IMR-90 (cell line): ENCODE measurements at regions not wholly inside any gene's neighbourhood (a gene's known extent, or its start where the extent isn't known, plus 50 kb on each side); places are given as distances from the start of the nearest gene placed in this dataset.

Source experiments
- ATAC-seq: fragments of 200-7000 bp; cut with Tn5 transposase; 2 replicates; pipeline ENCODE4 v1.9.1; 2020; ENCODE audit warnings: low read depth, mild to moderate bottlenecking, moderate library complexity
- BruUV-seq: library from RNA; stranded (reverse); fragments of 400-500 nt; replicated peaks from 2 replicates; lab custom pipeline; 2021; lab: Mats Ljungman, UMichigan
- CTCF ChIA-PET: fragments of 300-600 bp; formaldehyde crosslinking; extraction: SDS; loops from one replicate; lab custom pipeline; 2021; ENCODE audit warnings: antibody characterized with exemption; lab: Yijun Ruan, JAX
- POLR2A ChIA-PET: fragments of 300-600 bp; sonication (Branson Sonifier 250); formaldehyde crosslinking; loops from one replicate; lab custom pipeline; 2022; ENCODE audit warnings: antibody characterized with exemption; ENCODE audit not compliant: unreplicated experiment; lab: Charles Lee
- DNase-seq: peaks from one replicate; pipeline ENCODE4 v3.0.0; 2013
- H2AFZ ChIP-seq: replicated peaks from 2 replicates; pipeline ENCODE3; 2013; ENCODE audit warnings: low read length, mild to moderate bottlenecking; ENCODE audit not compliant: poor library complexity
- H2AK5ac ChIP-seq: 2 replicates; pipeline ENCODE4 v1.6.1; 2013; ENCODE audit warnings: low read depth, low read length, inconsistent platforms
- H2AK9ac ChIP-seq: replicated peaks from 2 replicates; pipeline ENCODE3; 2013; ENCODE audit warnings: mild to moderate bottlenecking, low read depth, low read length, moderate library complexity; ENCODE audit not compliant: poor library complexity
- H2BK120ac ChIP-seq: 2 replicates; pipeline ENCODE4 v1.6.1; 2013; ENCODE audit warnings: low read depth, low read length, inconsistent platforms
- H2BK15ac ChIP-seq: 3 replicates; pipeline ENCODE4 v1.6.1; 2013; ENCODE audit warnings: low read depth, low read length, inconsistent platforms
- H2BK20ac ChIP-seq: 2 replicates; pipeline ENCODE4 v1.6.1; 2013; ENCODE audit warnings: low read depth, mild to moderate bottlenecking, inconsistent platforms, low read length, moderate library complexity
- H2BK5ac ChIP-seq: 2 replicates; pipeline ENCODE4 v1.6.1; 2013; ENCODE audit warnings: mild to moderate bottlenecking, low read depth, low read length, inconsistent platforms; ENCODE audit not compliant: poor library complexity, severe bottlenecking
- H3K14ac ChIP-seq: replicated peaks from 2 replicates; pipeline ENCODE4 v1.6.1; 2013; ENCODE audit warnings: low read depth, low read length, inconsistent platforms
- H3K18ac ChIP-seq: 2 replicates; pipeline ENCODE4 v1.6.1; 2013; ENCODE audit warnings: low read depth, low read length, control low read depth
- H3K23ac ChIP-seq: 2 replicates; pipeline ENCODE4 v1.6.1; 2013; ENCODE audit warnings: low read depth, low read length, inconsistent platforms
- H3K27ac ChIP-seq: 2 replicates; pipeline ENCODE4 v1.5.1; 2013; ENCODE audit warnings: mild to moderate bottlenecking, control low read depth, low read length; ENCODE audit not compliant: insufficient read depth
- H3K27me3 ChIP-seq: 2 replicates; pipeline ENCODE4 v1.6.1; 2013; ENCODE audit warnings: low read length; ENCODE audit not compliant: control insufficient read depth, insufficient read depth
- H3K36me3 ChIP-seq: 2 replicates; pipeline ENCODE4 v1.6.1; 2013; ENCODE audit warnings: low read length, mixed read lengths; ENCODE audit not compliant: control insufficient read depth, insufficient read depth
- H3K4ac ChIP-seq: 2 replicates; pipeline ENCODE4 v1.6.1; 2013; ENCODE audit warnings: low read depth, low read length, inconsistent platforms
- H3K4me1 ChIP-seq: 2 replicates; pipeline ENCODE4 v1.6.1; 2013; ENCODE audit warnings: low read length, mixed read lengths; ENCODE audit not compliant: control insufficient read depth, insufficient read depth
- H3K4me2 ChIP-seq: 2 replicates; pipeline ENCODE4 v1.6.1; 2013; ENCODE audit warnings: low read depth, mild to moderate bottlenecking, control low read depth, low read length, moderate library complexity
- H3K4me3 ChIP-seq: 2 replicates; pipeline ENCODE4 v1.5.1; 2013; ENCODE audit warnings: low read depth, mild to moderate bottlenecking, control low read depth, low read length, moderate library complexity; ENCODE audit not compliant: insufficient read depth
- H3K56ac ChIP-seq: 2 replicates; pipeline ENCODE4 v1.6.1; 2013; ENCODE audit warnings: low read length, inconsistent platforms; ENCODE audit not compliant: insufficient read depth; ENCODE audit errors: extremely low read depth
- H3K79me1 ChIP-seq, 2 experiments: 2 replicates each; pipeline ENCODE4 v1.6.1; 2013; ENCODE audit warnings: low read length in 2 of 2, inconsistent platforms in 1 of 2, low read depth in 1 of 2
- H3K9ac ChIP-seq: 2 replicates; pipeline ENCODE4 v1.6.1; 2013; ENCODE audit warnings: low read depth, low read length, control low read depth
- H3K9me1 ChIP-seq: 2 replicates; pipeline ENCODE4 v1.6.1; 2013; ENCODE audit warnings: low read length, inconsistent platforms; ENCODE audit not compliant: insufficient read depth
- H3K9me3 ChIP-seq: 2 replicates; pipeline ENCODE4 v1.6.1; 2013; ENCODE audit warnings: low read length; ENCODE audit not compliant: control insufficient read depth, insufficient read depth
- H4K20me1 ChIP-seq: 2 replicates; pipeline ENCODE4 v1.6.1; 2013; ENCODE audit warnings: low read length, inconsistent platforms; ENCODE audit not compliant: insufficient read depth
- H4K5ac ChIP-seq: 2 replicates; pipeline ENCODE4 v1.6.1; 2013; ENCODE audit warnings: mild to moderate bottlenecking, low read depth, low read length, control low read depth
- H4K8ac ChIP-seq, 2 experiments: 2 replicates each; pipeline ENCODE4 v1.6.1; 2013; ENCODE audit warnings: low read depth in 2 of 2, low read length in 2 of 2, control low read depth in 1 of 2, inconsistent platforms in 1 of 2
- H4K91ac ChIP-seq: 2 replicates; pipeline ENCODE4 v1.6.1; 2013; ENCODE audit warnings: low read depth, low read length, inconsistent platforms; ENCODE audit not compliant: insufficient read depth
- FOS ChIP-seq: fragments of 150-350 bp; IDR thresholded peaks from 2 replicates; pipeline ENCODE4 v1.6.1; 2016; ENCODE audit warnings: low read depth, low read length
- MXI1 ChIP-seq: IDR thresholded peaks from 2 replicates; pipeline ENCODE4 v1.6.1; 2012; ENCODE audit warnings: low read depth, mild to moderate bottlenecking, low read length, moderate library complexity, borderline replicate concordance
- RCOR1 ChIP-seq: IDR thresholded peaks from 2 replicates; pipeline ENCODE4 v1.6.1; 2012; ENCODE audit warnings: mild to moderate bottlenecking, low read length, improper control_type of control experiment; ENCODE audit not compliant: insufficient replicate concordance
- RFX5 ChIP-seq: IDR thresholded peaks from 2 replicates; pipeline ENCODE4 v1.8.0; 2012; ENCODE audit warnings: low read depth, mild to moderate bottlenecking, low read length, moderate library complexity
- SMC3 ChIP-seq: fragments of 150-350 bp; IDR thresholded peaks from 2 replicates; pipeline ENCODE4 v1.6.1; 2016; ENCODE audit warnings: low read depth, mild to moderate bottlenecking, antibody characterized with exemption, low read length, moderate library complexity
- USF2 ChIP-seq: fragments of 150-350 bp; IDR thresholded peaks from 2 replicates; pipeline ENCODE4 v1.6.1; 2017; ENCODE audit warnings: mild to moderate bottlenecking, antibody characterized with exemption, low read length, low read depth
- dilution Hi-C: fragments of 300-500 bp; cut with HindIII; formaldehyde crosslinking; loops from one replicate; pipeline ENCODE4 v1.14.3; 2018; ENCODE audit warnings: low sequenced_read_pairs; ENCODE audit not compliant: unreplicated experiment
- in situ Hi-C: fragments of 300-500 bp; cut with MboI; formaldehyde crosslinking; loops from 3 replicates; pipeline ENCODE4 v1.14.3; 2019; ENCODE audit warnings: low sequenced_read_pairs, inconsistent platforms, mixed read lengths
- intact Hi-C: fragments of 100-400 bp; cut with micrococcal nuclease; formaldehyde crosslinking; loops from 2 replicates; pipeline ENCODE4 v1.10.0; 2022
- TF ChIP-seq, protein P1 (sequence below): fragments of 150-350 bp; IDR thresholded peaks from 2 replicates; pipeline ENCODE4 v1.6.1; 2016; ENCODE audit warnings: low read depth, mild to moderate bottlenecking, low read length, moderate library complexity, borderline replicate concordance

DNA sequence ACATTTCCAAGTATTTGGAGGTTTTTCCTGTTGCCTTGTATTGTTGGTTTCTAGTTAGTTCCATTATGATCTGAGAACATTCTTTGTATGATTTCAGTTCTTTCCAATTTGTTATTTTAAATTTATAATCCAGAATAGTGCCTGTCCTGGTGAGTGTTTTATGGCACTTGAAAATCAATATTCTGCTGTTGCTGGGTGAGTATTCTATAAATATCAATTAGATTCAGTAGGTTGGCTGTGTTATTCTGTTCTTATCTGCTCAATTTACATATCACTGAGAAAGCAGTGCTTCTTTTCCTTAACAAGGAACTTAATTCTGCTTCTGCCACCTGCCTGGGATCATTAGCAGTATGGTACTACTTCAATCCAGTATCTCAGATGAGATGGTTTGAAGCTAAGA is 123.5 kb downstream of the SNX19 start:
- Histone ChIP-seq H3K4ac (no peak overlapping the region), H2BK15ac (no peak overlapping the region), H3K4me1 (no peaks in the 10 kb centered on the region), H3K27ac (no peak overlapping the region), H3K23ac (no peak overlapping the region), H3K27me3 (peaks cover 2% of the 10 kb centered on the region; the same call in 1 of the 2 replicates), H3K9me1 (peaks cover 2% of the 10 kb centered on the region), H3K9me3 (peaks cover 13% of the 10 kb centered on the region), H3K18ac (no peak overlapping the region), H3K4me3 (no peak overlapping the region), H4K20me1 (no peaks in the 10 kb centered on the region), H4K91ac (no peak overlapping the region), H2BK20ac (no peak overlapping the region), H2AK5ac (no peak overlapping the region), H4K8ac (no peak overlapping the region), H2BK5ac (no peak overlapping the region), H2AFZ (no peak overlapping the region), H2BK120ac (no peak overlapping the region), H3K9ac (no peak overlapping the region), H3K79me1 (no peaks in the 10 kb centered on the region), H3K56ac (no peak overlapping the region), H3K4me2 (no peak overlapping the region), H3K14ac (no peak overlapping the region), H3K36me3 (no peaks in the 10 kb centered on the region), H2AK9ac (no peak overlapping the region), H4K5ac (no peak overlapping the region)
- CTCF ChIA-PET: no interaction called here
- DNase-seq (no peak), ATAC-seq (no peak)
- TF ChIP-seq USF2: no peak
- TF ChIP-seq SMC3: no peak
- no peak for TF ChIP-seq RCOR1
- TF ChIP-seq, protein P1, sequence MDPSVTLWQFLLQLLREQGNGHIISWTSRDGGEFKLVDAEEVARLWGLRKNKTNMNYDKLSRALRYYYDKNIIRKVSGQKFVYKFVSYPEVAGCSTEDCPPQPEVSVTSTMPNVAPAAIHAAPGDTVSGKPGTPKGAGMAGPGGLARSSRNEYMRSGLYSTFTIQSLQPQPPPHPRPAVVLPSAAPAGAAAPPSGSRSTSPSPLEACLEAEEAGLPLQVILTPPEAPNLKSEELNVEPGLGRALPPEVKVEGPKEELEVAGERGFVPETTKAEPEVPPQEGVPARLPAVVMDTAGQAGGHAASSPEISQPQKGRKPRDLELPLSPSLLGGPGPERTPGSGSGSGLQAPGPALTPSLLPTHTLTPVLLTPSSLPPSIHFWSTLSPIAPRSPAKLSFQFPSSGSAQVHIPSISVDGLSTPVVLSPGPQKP: no peak
- no peak for TF ChIP-seq FOS
- no peak for TF ChIP-seq MXI1
- no peak for TF ChIP-seq RFX5
- dilution Hi-C loops: no loop called here
- POLR2A ChIA-PET: no interaction called here
- intact Hi-C loops: no loop called here
- in situ Hi-C loops: no loop called here
- no TSS peak for BruUV-seq
